Endodermal cell (in vitro differentiated cells): ENCODE measurements at regions not wholly inside any gene's neighbourhood (a gene's known extent, or its start where the extent isn't known, plus 50 kb on each side); places are given as distances from the start of the nearest gene placed in this dataset.

Experiments
- DNase-seq: peaks from one replicate; pipeline ENCODE4 v3.0.0-alpha.2; 2017
- H3K27ac ChIP-seq: 2 replicates; pipeline ENCODE4 v1.5.1; 2013; ENCODE audit warnings: mild to moderate bottlenecking, low read depth, low read length, moderate library complexity
- H3K27me3 ChIP-seq: 2 replicates; pipeline ENCODE4 v1.6.1; 2013; ENCODE audit warnings: mild to moderate bottlenecking, low read length, moderate library complexity; ENCODE audit not compliant: insufficient read depth, control insufficient read depth, poor library complexity, severe bottlenecking
- H3K36me3 ChIP-seq: 2 replicates; pipeline ENCODE4 v1.7.0; 2013; ENCODE audit warnings: mild to moderate bottlenecking, low read length, moderate library complexity; ENCODE audit not compliant: control insufficient read depth, insufficient read depth
- H3K4me1 ChIP-seq: one replicate; pipeline ENCODE4 v1.7.0; 2013; ENCODE audit warnings: low read length; ENCODE audit not compliant: control insufficient read depth, insufficient read depth
- H3K4me3 ChIP-seq: 2 replicates; pipeline ENCODE4 v1.5.1; 2013; ENCODE audit warnings: mild to moderate bottlenecking, low read length, moderate library complexity
- H3K9ac ChIP-seq: 2 replicates; pipeline ENCODE4 v1.6.1; 2013; ENCODE audit warnings: mild to moderate bottlenecking, low read length, moderate library complexity; ENCODE audit not compliant: poor library complexity, severe bottlenecking; ENCODE audit errors: extremely low read depth
- H3K9me3 ChIP-seq: 2 replicates; pipeline ENCODE4 v1.6.1; 2013; ENCODE audit warnings: mild to moderate bottlenecking, low read length, moderate library complexity; ENCODE audit not compliant: control insufficient read depth
- H3K27ac Mint-ChIP-seq: 2 replicates; pipeline ENCODE4 v1.8.0; 2020; ENCODE audit warnings: mixed read lengths
- H3K27me3 Mint-ChIP-seq: 2 replicates; pipeline ENCODE4 v1.8.0; 2021; ENCODE audit warnings: mild to moderate bottlenecking, mixed read lengths; ENCODE audit not compliant: insufficient read depth
- H3K36me3 Mint-ChIP-seq: 2 replicates; pipeline ENCODE4 v1.8.0; 2020; ENCODE audit warnings: low read depth, mixed read lengths
- H3K4me1 Mint-ChIP-seq: 2 replicates; pipeline ENCODE4 v1.8.0; 2020; ENCODE audit warnings: mixed read lengths
- H3K4me3 Mint-ChIP-seq: 2 replicates; pipeline ENCODE4 v1.8.0; 2020; ENCODE audit warnings: mild to moderate bottlenecking, moderate library complexity, mixed read lengths
- H3K9me3 Mint-ChIP-seq: 2 replicates; pipeline ENCODE4 v1.8.0; 2020; ENCODE audit warnings: mild to moderate bottlenecking, mixed read lengths
- CTCF ChIP-seq: fragments of 200-600 bp; sonication (generic); conservative IDR thresholded peaks from 2 replicates; pipeline ENCODE4 v1.5.0; 2021; ENCODE audit warnings: antibody characterized with exemption, mild to moderate bottlenecking
- WGBS, 2 experiments: methylation state at CpG; one replicate each; pipeline versions ENCODE4 v1.1.5 to v1.1.7; 2013; ENCODE audit warnings: missing lambda C conversion rate in 2 of 2, mixed read lengths in 1 of 2; ENCODE audit not compliant: insufficient coverage in 1 of 2, insufficient read length in 1 of 2; 5-methylcytosine and 5-hydroxymethylcytosine counted together

- Histone ChIP-seq H3K27me3 (no peaks in the 10 kb centered on the region), H3K36me3 (no peaks in the 10 kb centered on the region), H3K9me3 (no peaks in the 10 kb centered on the region), H3K27ac (no peak overlapping the region), H3K4me3 (no peak overlapping the region), H3K9ac (no peak overlapping the region), H3K4me1 (no peaks in the 10 kb centered on the region)
- no peak overlapping the region for H3K4me3 Mint-ChIP-seq
- H3K9me3 Mint-ChIP-seq, result no peaks in the 10 kb centered on the region
- H3K4me1 Mint-ChIP-seq, result peaks cover 11% of the 10 kb centered on the region
- no peak for DNase-seq
- H3K36me3 Mint-ChIP-seq, result no peaks in the 10 kb centered on the region
- 58 to 71% methylated on average over 8 to 13 of the region's 13 CpGs for WGBS, 2 experiments
- no peak overlapping the region for H3K27ac Mint-ChIP-seq
- no peaks in the 10 kb centered on the region for H3K27me3 Mint-ChIP-seq
- TF ChIP-seq CTCF, result no peak
Measured at GRCh38 chr22:48698618-48699017, 1129.1 kb downstream of the BRD1 start.

- no peaks in the 10 kb centered on the region for H3K36me3 ChIP-seq
- H3K4me3 Mint-ChIP-seq, result no peak overlapping the region
- no peaks in the 10 kb centered on the region for H3K27me3 Mint-ChIP-seq
- no peak overlapping the region for H3K27ac ChIP-seq
- no peak overlapping the region for H3K9ac ChIP-seq
- no peak for TF ChIP-seq CTCF
- peaks cover 9% of the 10 kb centered on the region for H3K4me1 Mint-ChIP-seq
- WGBS, 2 experiments, result 94 to 96% methylated on average over 4 to 5 of the region's 6 CpGs
- H3K9me3 Mint-ChIP-seq, result no peaks in the 10 kb centered on the region
- no peak overlapping the region for H3K27ac Mint-ChIP-seq
- no peak overlapping the region for H3K4me3 ChIP-seq
- no peaks in the 10 kb centered on the region for H3K36me3 Mint-ChIP-seq
- no peaks in the 10 kb centered on the region for H3K9me3 ChIP-seq
- no peaks in the 10 kb centered on the region for H3K27me3 ChIP-seq
- DNase-seq, result no peak
- H3K4me1 ChIP-seq, result no peaks in the 10 kb centered on the region
Measured at GRCh38 chr22:48697694-48698276, 1129.9 kb downstream of the BRD1 start.

- WGBS, 2 experiments, result 96 to 100% methylated on average over 3 of the region's 3 CpGs
- no peak for TF ChIP-seq CTCF
- H3K4me1 ChIP-seq, result no peaks in the 10 kb centered on the region
- Mint-ChIP-seq H3K27ac (no peak overlapping the region), H3K4me3 (no peak overlapping the region), H3K27me3 (no peaks in the 10 kb centered on the region), H3K36me3 (no peaks in the 10 kb centered on the region), H3K4me1 (peaks cover 4% of the 10 kb centered on the region), H3K9me3 (no peaks in the 10 kb centered on the region)
- DNase-seq, result no peak
- H3K4me3 ChIP-seq, result no peak overlapping the region
- no peak overlapping the region for H3K27ac ChIP-seq
- H3K36me3 ChIP-seq, result no peaks in the 10 kb centered on the region
- no peaks in the 10 kb centered on the region for H3K27me3 ChIP-seq
- no peak overlapping the region for H3K9ac ChIP-seq
- H3K9me3 ChIP-seq, result no peaks in the 10 kb centered on the region
Measured at GRCh38 chr22:48697223-48697622, 1130.5 kb downstream of the BRD1 start.
